Eye (tissue), 1 donor: ENCODE measurements at regions not wholly inside any gene's neighbourhood (a gene's known extent, or its start where the extent isn't known, plus 50 kb on each side); places are given as distances from the start of the nearest gene placed in this dataset.
"Not testable (repeated sequence)": the region's sequence is repeated elsewhere in the genome, so short reads cannot be mapped to it uniquely, and the experiment has no call there.

Source experiments
- DNase-seq: peaks from one replicate; pipeline ENCODE4 v3.0.0-alpha.2; 2015

GRCh38 chr10:121309164-121309563 lies 289.1 kb downstream of the FGFR2 start:
- no peak for DNase-seq

GRCh38 chr10:121310151-121310711 lies 288.0 kb downstream of the FGFR2 start:
- peak; percentile 96 for DNase-seq

- DNase-seq = no peak
Observed at GRCh38 chr10:121311812-121312443, 286.3 kb downstream of the FGFR2 start.

GRCh38 chr10:121312587-121312986 lies 285.7 kb downstream of the FGFR2 start:
- DNase-seq = peak; percentile 64

GRCh38 chr10:121313119-121313875 lies 284.9 kb downstream of the FGFR2 start:
- peak; percentile 66 for DNase-seq

- no peak for DNase-seq
Observed at GRCh38 chr10:121316432-121316831, 281.8 kb downstream of the FGFR2 start.

GRCh38 chr10:121317374-121317773 lies 280.9 kb downstream of the FGFR2 start:
- no peak for DNase-seq

- no peak for DNase-seq
Observed at GRCh38 chr10:121322046-121322445, 276.2 kb downstream of the FGFR2 start.

GRCh38 chr10:121322776-121323175 lies 275.5 kb downstream of the FGFR2 start:
- no peak for DNase-seq

GRCh38 chr10:121323443-121323842 lies 274.8 kb downstream of the FGFR2 start:
- DNase-seq = no peak

- no peak for DNase-seq
Observed at GRCh38 chr10:121324678-121325213, 273.5 kb downstream of the FGFR2 start.

GRCh38 chr10:121325490-121326231 lies 272.6 kb downstream of the FGFR2 start:
- no peak for DNase-seq

GRCh38 chr10:121326905-121327304 lies 271.3 kb downstream of the FGFR2 start:
- no peak for DNase-seq

- no peak for DNase-seq
Observed at GRCh38 chr10:121327727-121328126, 270.5 kb downstream of the FGFR2 start.

- not testable (repeated sequence) for DNase-seq
Observed at GRCh38 chr10:121329631-121330030, 268.6 kb downstream of the FGFR2 start.

GRCh38 chr10:121330563-121330962 lies 267.7 kb downstream of the FGFR2 start:
- DNase-seq = peak; percentile 70

GRCh38 chr10:121332353-121332752 lies 265.9 kb downstream of the FGFR2 start:
- no peak for DNase-seq

GRCh38 chr10:121332829-121333765 lies 265.1 kb downstream of the FGFR2 start:
- DNase-seq = no peak

- no peak for DNase-seq
Observed at GRCh38 chr10:121335386-121335925, 262.8 kb downstream of the FGFR2 start.

- DNase-seq = no peak
Observed at GRCh38 chr10:121337427-121337826, 260.8 kb downstream of the FGFR2 start.

GRCh38 chr10:121338206-121338980 lies 259.9 kb downstream of the FGFR2 start:
- DNase-seq = peak; percentile 54
